ENCODE measurements at regions not wholly inside any gene's neighbourhood (a gene's known extent, or its start where the extent isn't known, plus 50 kb on each side); places are given as distances from the start of the nearest gene placed in this dataset.

GRCh38 chr4:116603096-116603495 lies 482.3 kb downstream of the TRAM1L1 start:
- TF ChIP-seq CTCF (IDR thresholded peaks at IDR 0.05; ENCODE audit: poor library complexity) (no peak), EZH2 (IDR thresholded peaks at IDR 0.05; ENCODE audit: borderline replicate concordance) (no peak)

Data from hepatocyte (in vitro differentiated cells).